ENCODE measurements at regions not wholly inside any gene's neighbourhood (a gene's known extent, or its start where the extent isn't known, plus 50 kb on each side); places are given as distances from the start of the nearest gene placed in this dataset.

DNA sequence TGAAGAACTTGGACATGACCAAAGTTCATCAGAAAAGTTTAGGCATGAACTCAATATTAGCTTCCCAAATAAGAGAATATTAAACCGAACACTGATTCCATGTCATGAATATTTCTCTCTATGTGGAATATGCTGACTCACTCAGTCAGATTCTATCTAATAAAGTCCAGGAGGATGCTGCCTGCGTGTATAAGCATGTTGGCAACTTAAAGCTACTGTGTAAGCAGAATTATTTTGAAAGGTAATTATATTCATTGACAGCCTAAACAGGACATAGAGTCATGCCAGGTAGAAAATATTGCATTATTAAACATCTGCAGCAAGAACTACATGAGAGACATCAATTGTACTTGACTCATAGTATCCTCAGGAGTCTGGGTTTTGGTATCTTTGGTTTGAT is 367.9 kb upstream of the SPOCK3 start (continued):
- TF ChIP-seq POLR2AphosphoS5 (IDR thresholded peaks at IDR 0.05), result no peak

DNA sequence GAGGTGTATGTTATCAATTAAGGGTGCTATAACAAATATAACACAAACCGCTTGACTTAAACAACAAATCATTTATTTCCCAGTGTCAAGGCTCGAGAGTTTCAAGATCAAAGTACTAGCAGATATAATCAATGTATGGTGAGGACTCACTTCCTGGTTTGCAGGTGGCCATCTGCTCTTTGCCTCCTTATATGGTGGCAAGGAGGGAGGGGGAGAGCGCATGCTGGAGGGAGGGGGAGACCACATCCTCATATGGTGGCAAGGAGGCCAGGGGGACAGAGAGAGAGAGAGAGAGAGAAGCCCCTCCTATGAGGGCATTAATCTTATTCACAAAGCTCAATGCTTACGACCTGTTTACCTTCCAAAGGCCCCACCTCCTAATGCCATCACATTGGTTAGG is 372.3 kb upstream of the SPOCK3 start:
- Histone ChIP-seq H3K9ac (ENCODE audit: low read length) (no peak overlapping the region), H2AFZ (ENCODE audit: low read depth, low read length) (no peak overlapping the region), H3K9me2 (ENCODE audit: insufficient read depth, low read length) (no peaks in the 10 kb centered on the region), H3K4me2 (ENCODE audit: low read length) (no peak overlapping the region), H3K4me3 (ENCODE audit: low read length) (no peak overlapping the region), H3F3A (ENCODE audit: insufficient read depth, low read length, poor library complexity, severe bottlenecking) (no peaks in the 10 kb centered on the region), H3K27ac (ENCODE audit: low read length) (no peak overlapping the region), H3K79me2 (replicated peaks; ENCODE audit: insufficient read depth, low read length) (no peaks in the 10 kb centered on the region), H3K36me3 (ENCODE audit: insufficient read depth, low read length) (no peaks in the 10 kb centered on the region), H3K27me3 (ENCODE audit: insufficient read depth, low read depth, low read length) (no peaks in the 10 kb centered on the region), H4K20me1 (ENCODE audit: insufficient read depth) (no peaks in the 10 kb centered on the region), H3K9me3 (ENCODE audit: low read length) (no peaks in the 10 kb centered on the region)
- TF ChIP-seq POLR2AphosphoS5 (IDR thresholded peaks at IDR 0.05) (no peak), MXI1 (conservative IDR thresholded peaks at IDR 0.05; ENCODE audit: poor library complexity, severe bottlenecking) (no peak), TAF1 (IDR thresholded peaks at IDR 0.05; ENCODE audit: low read depth) (no peak), EP300 (conservative IDR thresholded peaks at IDR 0.05; ENCODE audit: poor library complexity, severe bottlenecking) (no peak), SMC3 (conservative IDR thresholded peaks at IDR 0.05; ENCODE audit: poor library complexity) (no peak), EZH2 (IDR thresholded peaks at IDR 0.05; ENCODE audit: borderline replicate concordance, insufficient read depth, low read length, poor library complexity, severe bottlenecking) (no peak), RAD21 (conservative IDR thresholded peaks at IDR 0.05) (no peak)
- TF ChIP-seq, protein P1, sequence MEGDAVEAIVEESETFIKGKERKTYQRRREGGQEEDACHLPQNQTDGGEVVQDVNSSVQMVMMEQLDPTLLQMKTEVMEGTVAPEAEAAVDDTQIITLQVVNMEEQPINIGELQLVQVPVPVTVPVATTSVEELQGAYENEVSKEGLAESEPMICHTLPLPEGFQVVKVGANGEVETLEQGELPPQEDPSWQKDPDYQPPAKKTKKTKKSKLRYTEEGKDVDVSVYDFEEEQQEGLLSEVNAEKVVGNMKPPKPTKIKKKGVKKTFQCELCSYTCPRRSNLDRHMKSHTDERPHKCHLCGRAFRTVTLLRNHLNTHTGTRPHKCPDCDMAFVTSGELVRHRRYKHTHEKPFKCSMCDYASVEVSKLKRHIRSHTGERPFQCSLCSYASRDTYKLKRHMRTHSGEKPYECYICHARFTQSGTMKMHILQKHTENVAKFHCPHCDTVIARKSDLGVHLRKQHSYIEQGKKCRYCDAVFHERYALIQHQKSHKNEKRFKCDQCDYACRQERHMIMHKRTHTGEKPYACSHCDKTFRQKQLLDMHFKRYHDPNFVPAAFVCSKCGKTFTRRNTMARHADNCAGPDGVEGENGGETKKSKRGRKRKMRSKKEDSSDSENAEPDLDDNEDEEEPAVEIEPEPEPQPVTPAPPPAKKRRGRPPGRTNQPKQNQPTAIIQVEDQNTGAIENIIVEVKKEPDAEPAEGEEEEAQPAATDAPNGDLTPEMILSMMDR (IDR thresholded peaks at IDR 0.05; ENCODE audit: poor library complexity, severe bottlenecking), result no peak
- TF ChIP-seq, protein P2, sequence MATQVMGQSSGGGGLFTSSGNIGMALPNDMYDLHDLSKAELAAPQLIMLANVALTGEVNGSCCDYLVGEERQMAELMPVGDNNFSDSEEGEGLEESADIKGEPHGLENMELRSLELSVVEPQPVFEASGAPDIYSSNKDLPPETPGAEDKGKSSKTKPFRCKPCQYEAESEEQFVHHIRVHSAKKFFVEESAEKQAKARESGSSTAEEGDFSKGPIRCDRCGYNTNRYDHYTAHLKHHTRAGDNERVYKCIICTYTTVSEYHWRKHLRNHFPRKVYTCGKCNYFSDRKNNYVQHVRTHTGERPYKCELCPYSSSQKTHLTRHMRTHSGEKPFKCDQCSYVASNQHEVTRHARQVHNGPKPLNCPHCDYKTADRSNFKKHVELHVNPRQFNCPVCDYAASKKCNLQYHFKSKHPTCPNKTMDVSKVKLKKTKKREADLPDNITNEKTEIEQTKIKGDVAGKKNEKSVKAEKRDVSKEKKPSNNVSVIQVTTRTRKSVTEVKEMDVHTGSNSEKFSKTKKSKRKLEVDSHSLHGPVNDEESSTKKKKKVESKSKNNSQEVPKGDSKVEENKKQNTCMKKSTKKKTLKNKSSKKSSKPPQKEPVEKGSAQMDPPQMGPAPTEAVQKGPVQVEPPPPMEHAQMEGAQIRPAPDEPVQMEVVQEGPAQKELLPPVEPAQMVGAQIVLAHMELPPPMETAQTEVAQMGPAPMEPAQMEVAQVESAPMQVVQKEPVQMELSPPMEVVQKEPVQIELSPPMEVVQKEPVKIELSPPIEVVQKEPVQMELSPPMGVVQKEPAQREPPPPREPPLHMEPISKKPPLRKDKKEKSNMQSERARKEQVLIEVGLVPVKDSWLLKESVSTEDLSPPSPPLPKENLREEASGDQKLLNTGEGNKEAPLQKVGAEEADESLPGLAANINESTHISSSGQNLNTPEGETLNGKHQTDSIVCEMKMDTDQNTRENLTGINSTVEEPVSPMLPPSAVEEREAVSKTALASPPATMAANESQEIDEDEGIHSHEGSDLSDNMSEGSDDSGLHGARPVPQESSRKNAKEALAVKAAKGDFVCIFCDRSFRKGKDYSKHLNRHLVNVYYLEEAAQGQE (IDR thresholded peaks at IDR 0.05; ENCODE audit: borderline replicate concordance), result no peak

DNA sequence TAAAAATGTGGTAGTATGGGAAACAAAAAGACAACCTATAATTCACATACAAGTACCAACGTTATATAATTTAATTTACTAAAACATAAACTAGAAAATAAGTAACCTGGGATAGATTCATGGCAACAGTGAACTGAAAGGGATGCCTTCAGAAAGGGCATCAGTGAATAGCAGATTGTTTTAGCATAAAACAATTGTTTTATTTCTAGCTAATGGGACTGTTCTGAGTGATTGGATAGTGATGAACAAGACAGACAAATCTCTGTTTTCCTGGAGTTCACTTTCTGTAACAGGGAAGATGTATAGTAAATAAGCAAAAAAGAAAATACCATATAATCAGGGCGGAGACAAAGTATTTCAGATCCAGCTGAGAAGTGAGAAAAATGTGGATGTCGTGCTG is 379.1 kb upstream of the SPOCK3 start:
- Histone ChIP-seq H3K27ac (ENCODE audit: low read length) (no peak overlapping the region), H3K9ac (ENCODE audit: low read length) (no peak overlapping the region), H3K27me3 (ENCODE audit: insufficient read depth, low read depth, low read length) (no peaks in the 10 kb centered on the region), H3K9me2 (ENCODE audit: insufficient read depth, low read length) (no peaks in the 10 kb centered on the region), H2AFZ (ENCODE audit: low read depth, low read length) (no peak overlapping the region), H3F3A (ENCODE audit: insufficient read depth, low read length, poor library complexity, severe bottlenecking) (no peaks in the 10 kb centered on the region), H3K4me2 (ENCODE audit: low read length) (no peak overlapping the region), H3K9me3 (ENCODE audit: low read length) (peaks cover 4% of the 10 kb centered on the region), H3K4me3 (ENCODE audit: low read length) (no peak overlapping the region), H4K20me1 (ENCODE audit: insufficient read depth) (no peaks in the 10 kb centered on the region), H3K36me3 (ENCODE audit: insufficient read depth, low read length) (no peaks in the 10 kb centered on the region), H3K79me2 (replicated peaks; ENCODE audit: insufficient read depth, low read length) (no peaks in the 10 kb centered on the region)
- TF ChIP-seq, protein P2 (IDR thresholded peaks at IDR 0.05; ENCODE audit: borderline replicate concordance), result no peak
- TF ChIP-seq MXI1 (conservative IDR thresholded peaks at IDR 0.05; ENCODE audit: poor library complexity, severe bottlenecking) (no peak), EP300 (conservative IDR thresholded peaks at IDR 0.05; ENCODE audit: poor library complexity, severe bottlenecking) (no peak), POLR2AphosphoS5 (IDR thresholded peaks at IDR 0.05) (no peak), SMC3 (conservative IDR thresholded peaks at IDR 0.05; ENCODE audit: poor library complexity) (no peak), RAD21 (conservative IDR thresholded peaks at IDR 0.05) (no peak), EZH2 (IDR thresholded peaks at IDR 0.05; ENCODE audit: borderline replicate concordance, insufficient read depth, low read length, poor library complexity, severe bottlenecking) (no peak), TAF1 (IDR thresholded peaks at IDR 0.05; ENCODE audit: low read depth) (no peak)
- TF ChIP-seq, protein P1 (IDR thresholded peaks at IDR 0.05; ENCODE audit: poor library complexity, severe bottlenecking), result no peak

All from neural cell (in vitro differentiated cells).